ENCODE measurements at regions not wholly inside any gene's neighbourhood (a gene's known extent, or its start where the extent isn't known, plus 50 kb on each side); places are given as distances from the start of the nearest gene placed in this dataset.

GRCh38 chr4:125447551-125448290 is 133.0 kb downstream of the FAT4 start:
- H3K27me3 ChIP-seq (ENCODE audit: insufficient read depth, insufficient read length), result no peaks in the 10 kb centered on the region
- no peak for DNase-seq (ENCODE audit: low read depth, low spot score)
- no peaks in the 10 kb centered on the region for H3K36me3 ChIP-seq (ENCODE audit: insufficient read depth, insufficient read length, low read length)

GRCh38 chr4:125456075-125456474 is 141.3 kb downstream of the FAT4 start:
- H3K4me1 ChIP-seq (ENCODE audit: insufficient read depth, insufficient read length), result no peaks in the 10 kb centered on the region
- H3K9me3 ChIP-seq (ENCODE audit: insufficient read depth, low read length), result no peaks in the 10 kb centered on the region
- H3K36me3 ChIP-seq (ENCODE audit: insufficient read depth, insufficient read length, low read length), result no peaks in the 10 kb centered on the region
- no peak for DNase-seq (ENCODE audit: low read depth, low spot score)
- H3K4me3 ChIP-seq (ENCODE audit: insufficient read length, low read depth), result no peak overlapping the region
- no peak for TF ChIP-seq SUZ12 (IDR thresholded peaks at IDR 0.05; ENCODE audit: extremely low read depth, insufficient read depth, insufficient read length)
- no peak for TF ChIP-seq ZNF274 (IDR thresholded peaks at IDR 0.05; ENCODE audit: low read depth, low read length)
- TF ChIP-seq YY1 (IDR thresholded peaks at IDR 0.05; ENCODE audit: insufficient read depth, insufficient read length), result no peak
- no peak overlapping the region for H3K9ac ChIP-seq (ENCODE audit: insufficient read length, low read depth)
- no peaks in the 10 kb centered on the region for H3K27me3 ChIP-seq (ENCODE audit: insufficient read depth, insufficient read length)

More at GRCh38 chr4:125447551-125448290, 133.0 kb downstream of the FAT4 start:
- Histone ChIP-seq H3K4me1 (ENCODE audit: insufficient read depth, insufficient read length) (no peaks in the 10 kb centered on the region), H3K9ac (ENCODE audit: insufficient read length, low read depth) (no peak overlapping the region), H3K9me3 (ENCODE audit: insufficient read depth, low read length) (no peaks in the 10 kb centered on the region), H3K4me3 (ENCODE audit: insufficient read length, low read depth) (no peak overlapping the region)
- TF ChIP-seq SUZ12 (IDR thresholded peaks at IDR 0.05; ENCODE audit: extremely low read depth, insufficient read depth, insufficient read length), result no peak
- no peak for TF ChIP-seq ZNF274 (IDR thresholded peaks at IDR 0.05; ENCODE audit: low read depth, low read length)
- no peak for TF ChIP-seq YY1 (IDR thresholded peaks at IDR 0.05; ENCODE audit: insufficient read depth, insufficient read length)

- Histone ChIP-seq H3K27me3 (ENCODE audit: insufficient read depth, insufficient read length) (no peaks in the 10 kb centered on the region), H3K9me3 (ENCODE audit: insufficient read depth, low read length) (no peaks in the 10 kb centered on the region), H3K4me1 (ENCODE audit: insufficient read depth, insufficient read length) (no peaks in the 10 kb centered on the region), H3K36me3 (ENCODE audit: insufficient read depth, insufficient read length, low read length) (no peaks in the 10 kb centered on the region), H3K4me3 (ENCODE audit: insufficient read length, low read depth) (no peak overlapping the region), H3K9ac (ENCODE audit: insufficient read length, low read depth) (no peak overlapping the region)
- no peak for TF ChIP-seq ZNF274 (IDR thresholded peaks at IDR 0.05; ENCODE audit: low read depth, low read length)
- no peak for TF ChIP-seq SUZ12 (IDR thresholded peaks at IDR 0.05; ENCODE audit: extremely low read depth, insufficient read depth, insufficient read length)
- no peak for TF ChIP-seq YY1 (IDR thresholded peaks at IDR 0.05; ENCODE audit: insufficient read depth, insufficient read length)
- no peak for DNase-seq (ENCODE audit: low read depth, low spot score)
Observed at GRCh38 chr4:125459531-125459930, 144.8 kb downstream of the FAT4 start.

DNA sequence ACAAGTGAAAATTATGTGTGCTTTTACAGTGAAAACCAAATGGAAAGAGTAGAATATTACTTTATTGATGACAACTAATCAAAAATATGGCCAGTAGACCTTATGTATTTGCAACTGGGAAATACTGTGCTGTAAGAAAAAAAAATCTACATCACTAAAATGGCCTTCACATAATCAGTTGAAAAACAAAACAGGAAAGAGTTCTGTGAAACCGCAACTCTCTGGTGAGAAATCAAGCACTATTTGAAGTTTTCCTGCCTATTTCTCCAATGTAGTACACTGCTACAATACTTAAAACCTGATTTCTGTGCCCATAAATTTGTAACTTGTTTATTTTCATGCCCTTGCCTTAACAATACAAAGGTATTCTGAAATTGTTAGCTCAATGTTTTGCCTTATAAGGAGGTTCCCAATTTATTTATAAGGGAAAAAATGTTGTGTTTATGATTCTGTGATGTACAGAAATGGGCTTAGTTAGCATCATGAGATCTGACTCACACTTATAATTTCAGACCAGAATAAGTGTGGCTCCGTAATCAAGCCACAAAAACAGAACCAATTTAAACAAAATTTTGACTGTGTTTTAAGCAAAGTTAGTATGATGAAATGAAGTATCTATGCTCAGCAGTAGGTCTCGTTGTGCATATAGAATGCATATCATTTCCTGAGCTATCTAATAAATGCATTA is 147.1 kb downstream of the FAT4 start:
- Histone ChIP-seq H3K4me1 (ENCODE audit: insufficient read depth, insufficient read length) (no peaks in the 10 kb centered on the region), H3K9me3 (ENCODE audit: insufficient read depth, low read length) (no peaks in the 10 kb centered on the region), H3K27me3 (ENCODE audit: insufficient read depth, insufficient read length) (no peaks in the 10 kb centered on the region), H3K9ac (ENCODE audit: insufficient read length, low read depth) (no peak overlapping the region), H3K36me3 (ENCODE audit: insufficient read depth, insufficient read length, low read length) (no peaks in the 10 kb centered on the region), H3K4me3 (ENCODE audit: insufficient read length, low read depth) (no peak overlapping the region)
- DNase-seq (ENCODE audit: low read depth, low spot score), result no peak
- TF ChIP-seq ZNF274 (IDR thresholded peaks at IDR 0.05; ENCODE audit: low read depth, low read length) (no peak), YY1 (IDR thresholded peaks at IDR 0.05; ENCODE audit: insufficient read depth, insufficient read length) (no peak), SUZ12 (IDR thresholded peaks at IDR 0.05; ENCODE audit: extremely low read depth, insufficient read depth, insufficient read length) (no peak)

- Histone ChIP-seq H3K36me3 (ENCODE audit: insufficient read depth, insufficient read length, low read length) (no peaks in the 10 kb centered on the region), H3K4me3 (ENCODE audit: insufficient read length, low read depth) (no peak overlapping the region), H3K9ac (ENCODE audit: insufficient read length, low read depth) (no peak overlapping the region), H3K27me3 (ENCODE audit: insufficient read depth, insufficient read length) (no peaks in the 10 kb centered on the region), H3K9me3 (ENCODE audit: insufficient read depth, low read length) (no peaks in the 10 kb centered on the region), H3K4me1 (ENCODE audit: insufficient read depth, insufficient read length) (no peaks in the 10 kb centered on the region)
- no peak for DNase-seq (ENCODE audit: low read depth, low spot score)
- TF ChIP-seq SUZ12 (IDR thresholded peaks at IDR 0.05; ENCODE audit: extremely low read depth, insufficient read depth, insufficient read length) (no peak), YY1 (IDR thresholded peaks at IDR 0.05; ENCODE audit: insufficient read depth, insufficient read length) (no peak), ZNF274 (IDR thresholded peaks at IDR 0.05; ENCODE audit: low read depth, low read length) (no peak)
Observed at GRCh38 chr4:125464146-125464545, 149.4 kb downstream of the FAT4 start.

DNA sequence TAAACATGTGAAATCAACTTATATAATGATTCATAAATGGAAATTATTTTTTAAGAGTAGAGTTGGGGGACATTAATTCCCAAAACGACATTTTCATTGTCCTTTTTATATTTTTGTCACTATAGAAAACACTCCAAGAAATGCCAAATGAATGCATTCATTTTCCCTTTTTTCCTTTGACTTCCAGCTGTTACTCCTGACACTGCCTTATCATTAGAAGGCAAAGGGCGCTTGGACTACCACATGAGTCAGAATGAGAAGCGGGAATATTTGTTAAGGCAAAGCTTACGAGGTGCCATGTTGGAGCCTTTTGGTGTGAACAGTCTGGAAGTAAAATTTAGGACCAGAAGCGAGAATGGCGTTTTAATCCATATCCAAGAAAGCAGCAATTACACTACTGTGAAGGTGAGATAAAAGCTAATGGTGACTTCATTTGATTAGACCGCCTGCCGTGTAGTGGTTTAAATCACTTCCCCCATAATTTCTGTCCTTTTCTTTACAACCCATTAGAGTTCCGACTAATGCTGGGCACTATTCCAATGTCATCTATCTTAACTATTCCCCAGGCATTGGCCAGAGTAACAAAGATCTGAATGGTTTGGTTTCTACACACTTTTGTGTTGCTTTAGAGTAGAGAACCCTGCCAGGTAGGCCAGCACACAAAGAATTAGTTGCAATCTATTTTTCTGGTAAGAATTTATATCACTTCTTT is 166.7 kb downstream of the FAT4 start:
- no peaks in the 10 kb centered on the region for H3K36me3 ChIP-seq (ENCODE audit: insufficient read depth, insufficient read length, low read length)
- DNase-seq (ENCODE audit: low read depth, low spot score), result no peak
- H3K4me3 ChIP-seq (ENCODE audit: insufficient read length, low read depth), result no peak overlapping the region

GRCh38 chr4:125482822-125483221 is 168.1 kb downstream of the FAT4 start:
- H3K4me3 ChIP-seq (ENCODE audit: insufficient read length, low read depth), result no peak overlapping the region
- no peaks in the 10 kb centered on the region for H3K9me3 ChIP-seq (ENCODE audit: insufficient read depth, low read length)
- H3K27me3 ChIP-seq (ENCODE audit: insufficient read depth, insufficient read length), result no peaks in the 10 kb centered on the region
- no peaks in the 10 kb centered on the region for H3K36me3 ChIP-seq (ENCODE audit: insufficient read depth, insufficient read length, low read length)
- no peaks in the 10 kb centered on the region for H3K4me1 ChIP-seq (ENCODE audit: insufficient read depth, insufficient read length)
- H3K9ac ChIP-seq (ENCODE audit: insufficient read length, low read depth), result no peak overlapping the region
- no peak for TF ChIP-seq ZNF274 (IDR thresholded peaks at IDR 0.05; ENCODE audit: low read depth, low read length)
- no peak for TF ChIP-seq SUZ12 (IDR thresholded peaks at IDR 0.05; ENCODE audit: extremely low read depth, insufficient read depth, insufficient read length)
- TF ChIP-seq YY1 (IDR thresholded peaks at IDR 0.05; ENCODE audit: insufficient read depth, insufficient read length), result no peak
- no peak for DNase-seq (ENCODE audit: low read depth, low spot score)

More for the DNA sequence above, 166.7 kb downstream of the FAT4 start:
- Histone ChIP-seq H3K4me1 (ENCODE audit: insufficient read depth, insufficient read length) (no peaks in the 10 kb centered on the region), H3K27me3 (ENCODE audit: insufficient read depth, insufficient read length) (no peaks in the 10 kb centered on the region), H3K9me3 (ENCODE audit: insufficient read depth, low read length) (no peaks in the 10 kb centered on the region), H3K9ac (ENCODE audit: insufficient read length, low read depth) (no peak overlapping the region)
- TF ChIP-seq ZNF274 (IDR thresholded peaks at IDR 0.05; ENCODE audit: low read depth, low read length) (no peak), YY1 (IDR thresholded peaks at IDR 0.05; ENCODE audit: insufficient read depth, insufficient read length) (no peak), SUZ12 (IDR thresholded peaks at IDR 0.05; ENCODE audit: extremely low read depth, insufficient read depth, insufficient read length) (no peak)
